GM18951 (cell line): ENCODE measurements at regions not wholly inside any gene's neighbourhood (a gene's known extent, or its start where the extent isn't known, plus 50 kb on each side); places are given as distances from the start of the nearest gene placed in this dataset.

Source experiments
- POLR2A ChIP-seq: IDR thresholded peaks from 4 replicates; pipeline ENCODE4 v1.6.1; 2011; ENCODE audit warnings: mild to moderate bottlenecking; ENCODE audit not compliant: insufficient read length, insufficient read depth; ENCODE audit errors: extremely low read depth
- in situ Hi-C: fragments of 300-500 bp; cut with MboI; formaldehyde crosslinking; loops from one replicate; pipeline ENCODE4 v1.12.0; 2022; ENCODE audit warnings: low sequenced_read_pairs, mixed read lengths, inconsistent platforms; ENCODE audit not compliant: unreplicated experiment

DNA sequence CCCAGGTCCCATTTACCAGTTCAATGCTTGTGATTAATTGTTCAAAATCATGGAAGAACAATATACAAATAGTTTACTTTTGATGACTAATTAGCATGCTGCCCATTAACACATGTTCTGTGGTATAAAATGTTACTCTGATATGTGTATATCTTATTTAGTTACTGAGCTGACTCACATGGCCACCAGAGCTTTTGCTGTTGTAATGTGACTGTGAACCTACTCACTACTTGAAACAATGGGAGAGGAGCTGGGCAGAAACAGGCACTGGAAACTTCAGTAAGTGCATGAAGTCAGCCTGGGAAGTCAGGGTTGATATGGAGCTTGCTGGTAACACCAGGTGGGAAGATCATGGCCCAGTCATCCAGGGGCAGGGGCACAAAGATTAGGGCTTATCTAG, 72.7 kb upstream of the MAD2L1 start:
- TF ChIP-seq POLR2A: no peak
- in situ Hi-C loops: no loop called here

GRCh38 chr4:120132935-120133334, 66.3 kb upstream of the MAD2L1 start:
- TF ChIP-seq POLR2A: no peak
- in situ Hi-C loops: no loop called here

- no peak for TF ChIP-seq POLR2A
- in situ Hi-C loops: no loop called here
Observed at GRCh38 chr4:120130786-120131185, 64.1 kb upstream of the MAD2L1 start.
